Neural crest cell (in vitro differentiated cells): ENCODE measurements at regions not wholly inside any gene's neighbourhood (a gene's known extent, or its start where the extent isn't known, plus 50 kb on each side); places are given as distances from the start of the nearest gene placed in this dataset.

ENCODE experiments used
- DNase-seq: peaks from one replicate; pipeline ENCODE4 v3.0.0; 2021; ENCODE audit warnings: low read depth, mixed read lengths, low spot score
- H3K27ac Mint-ChIP-seq: one replicate; pipeline ENCODE4 v1.8.0; 2021; ENCODE audit warnings: mild to moderate bottlenecking, mixed read lengths; ENCODE audit not compliant: unreplicated experiment
- H3K27me3 Mint-ChIP-seq: 2 replicates; pipeline ENCODE4 v1.8.0; 2021; ENCODE audit warnings: low read depth, mild to moderate bottlenecking, mixed read lengths
- H3K36me3 Mint-ChIP-seq: 2 replicates; pipeline ENCODE4 v1.8.0; 2021; ENCODE audit warnings: low read depth, mild to moderate bottlenecking, mixed read lengths
- H3K4me1 Mint-ChIP-seq: 2 replicates; pipeline ENCODE4 v1.8.0; 2021; ENCODE audit warnings: mixed read lengths
- H3K4me3 Mint-ChIP-seq: one replicate; pipeline ENCODE4 v1.8.0; 2021; ENCODE audit warnings: mild to moderate bottlenecking, mixed read lengths
- H3K9me3 Mint-ChIP-seq: 2 replicates; pipeline ENCODE4 v1.8.0; 2021; ENCODE audit warnings: mixed read lengths
- CTCF ChIP-seq: fragments of 200-600 bp; sonication (generic); conservative IDR thresholded peaks from 2 replicates; pipeline ENCODE4 v1.5.0; 2021; ENCODE audit warnings: antibody characterized with exemption, mild to moderate bottlenecking

GRCh38 chr2:51484605-51485004 lies 452.7 kb upstream of the NRXN1 start:
- Mint-ChIP-seq H3K4me1 (no peaks in the 10 kb centered on the region), H3K9me3 (peaks cover 8% of the 10 kb centered on the region), H3K27me3 (no peaks in the 10 kb centered on the region), H3K4me3 (no peak overlapping the region), H3K36me3 (no peaks in the 10 kb centered on the region), H3K27ac (no peak overlapping the region)
- no peak for DNase-seq
- TF ChIP-seq CTCF = no peak

- TF ChIP-seq CTCF = no peak
- Mint-ChIP-seq H3K4me1 (no peaks in the 10 kb centered on the region), H3K27me3 (no peaks in the 10 kb centered on the region), H3K9me3 (peaks cover 8% of the 10 kb centered on the region), H3K36me3 (no peaks in the 10 kb centered on the region), H3K27ac (no peak overlapping the region), H3K4me3 (no peak overlapping the region)
- no peak for DNase-seq
These were observed 451.8 kb upstream of the NRXN1 start for GRCh38 chr2:51483720-51484119.

- H3K4me3 Mint-ChIP-seq = no peak overlapping the region
- H3K9me3 Mint-ChIP-seq = peaks cover 7% of the 10 kb centered on the region
- no peak for TF ChIP-seq CTCF
- H3K27me3 Mint-ChIP-seq = no peaks in the 10 kb centered on the region
- DNase-seq = no peak
- H3K4me1 Mint-ChIP-seq = no peaks in the 10 kb centered on the region
- no peak overlapping the region for H3K27ac Mint-ChIP-seq
- H3K36me3 Mint-ChIP-seq = no peaks in the 10 kb centered on the region
These were observed 440.9 kb upstream of the NRXN1 start for GRCh38 chr2:51472783-51473182.

GRCh38 chr2:51472300-51472699 lies 440.4 kb upstream of the NRXN1 start:
- no peak for TF ChIP-seq CTCF
- H3K4me1 Mint-ChIP-seq = no peaks in the 10 kb centered on the region
- no peaks in the 10 kb centered on the region for H3K36me3 Mint-ChIP-seq
- H3K4me3 Mint-ChIP-seq = no peak overlapping the region
- no peak overlapping the region for H3K27ac Mint-ChIP-seq
- DNase-seq = no peak
- no peaks in the 10 kb centered on the region for H3K27me3 Mint-ChIP-seq
- peaks cover 7% of the 10 kb centered on the region for H3K9me3 Mint-ChIP-seq

GRCh38 chr2:51469102-51469501 lies 437.2 kb upstream of the NRXN1 start:
- H3K4me1 Mint-ChIP-seq = no peaks in the 10 kb centered on the region
- peaks cover 7% of the 10 kb centered on the region for H3K9me3 Mint-ChIP-seq
- no peak overlapping the region for H3K4me3 Mint-ChIP-seq
- no peak for DNase-seq
- H3K36me3 Mint-ChIP-seq = no peaks in the 10 kb centered on the region
- no peaks in the 10 kb centered on the region for H3K27me3 Mint-ChIP-seq
- no peak overlapping the region for H3K27ac Mint-ChIP-seq
- TF ChIP-seq CTCF = no peak

GRCh38 chr2:51465326-51465725 lies 433.4 kb upstream of the NRXN1 start:
- DNase-seq = no peak
- Mint-ChIP-seq H3K36me3 (no peaks in the 10 kb centered on the region), H3K27me3 (no peaks in the 10 kb centered on the region), H3K9me3 (peaks cover under 1% of the 10 kb centered on the region), H3K4me1 (no peaks in the 10 kb centered on the region), H3K4me3 (no peak overlapping the region), H3K27ac (no peak overlapping the region)
- no peak for TF ChIP-seq CTCF
